GM12878 (cell line): ENCODE measurements at regions not wholly inside any gene's neighbourhood (a gene's known extent, or its start where the extent isn't known, plus 50 kb on each side); places are given as distances from the start of the nearest gene placed in this dataset.

Experiments
- CREB1 ChIP-seq: IDR thresholded peaks from 2 replicates; pipeline ENCODE4 v1.6.1; 2012; ENCODE audit warnings: low read depth, mild to moderate bottlenecking, inconsistent platforms
- EZH2 ChIP-seq: IDR thresholded peaks from 2 replicates; pipeline ENCODE4 v1.6.1; 2012; ENCODE audit warnings: low read depth, mild to moderate bottlenecking, control low read depth, inconsistent platforms, low read length, borderline replicate concordance; ENCODE audit not compliant: control insufficient read depth
- HDAC2 ChIP-seq: fragments of 200-600 bp; sonication (generic); IDR thresholded peaks from 2 replicates; pipeline ENCODE4 v1.6.1; 2017
- IRF4 ChIP-seq: IDR thresholded peaks from 2 replicates; pipeline ENCODE4 v1.6.1; 2011; ENCODE audit warnings: low read depth, low read length
- NFXL1 ChIP-seq: fragments of 450-650 bp; IDR thresholded peaks from 2 replicates; pipeline ENCODE4 v1.6.1; 2017; ENCODE audit warnings: antibody characterized with exemption, mild to moderate bottlenecking, borderline replicate concordance
- RFX5 ChIP-seq: IDR thresholded peaks from 2 replicates; pipeline ENCODE4 v1.6.1; 2011; ENCODE audit warnings: low read depth, low read length, improper control_type of control experiment
- TAF1 ChIP-seq: IDR thresholded peaks from 2 replicates; pipeline ENCODE4 v1.6.1; 2011; ENCODE audit warnings: mild to moderate bottlenecking, low read depth, low read length, borderline replicate concordance
- TF ChIP-seq, protein P1 (sequence below), 3 experiments: IDR thresholded peaks in 2 of 3; conservative IDR thresholded peaks in 1 of 3; 2 replicates each; pipeline ENCODE4 v1.5.1; 2011; ENCODE audit warnings: low read depth in 3 of 3, low read length in 3 of 3, mild to moderate bottlenecking in 3 of 3, control low read depth in 2 of 3, moderate library complexity in 2 of 3, inconsistent platforms in 1 of 3, mixed read lengths in 1 of 3; ENCODE audit not compliant: control insufficient read depth in 2 of 3, insufficient read depth in 1 of 3; ENCODE audit errors: extremely low read depth in 1 of 3
- TF ChIP-seq, protein P2 (sequence below): IDR thresholded peaks from 2 replicates; pipeline ENCODE4 v1.6.1; 2011; ENCODE audit warnings: mild to moderate bottlenecking, low read depth, low read length, moderate library complexity; ENCODE audit not compliant: insufficient replicate concordance

DNA sequence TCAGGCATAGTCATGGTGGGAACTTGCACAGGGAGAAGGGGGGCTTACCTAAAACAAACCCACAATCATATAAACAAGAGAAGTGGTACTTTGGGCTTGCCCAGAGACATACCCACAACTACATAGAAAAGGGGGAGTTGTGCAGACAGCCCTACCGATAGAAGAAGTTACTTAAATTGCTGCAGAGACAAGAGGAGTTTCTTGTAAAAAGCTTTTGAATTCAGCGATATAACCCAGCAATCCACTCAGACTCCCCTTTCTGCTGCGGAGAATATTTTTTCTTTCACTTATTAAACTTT, 164.0 kb upstream of the ETV3 start:
- TF ChIP-seq, protein P1, sequence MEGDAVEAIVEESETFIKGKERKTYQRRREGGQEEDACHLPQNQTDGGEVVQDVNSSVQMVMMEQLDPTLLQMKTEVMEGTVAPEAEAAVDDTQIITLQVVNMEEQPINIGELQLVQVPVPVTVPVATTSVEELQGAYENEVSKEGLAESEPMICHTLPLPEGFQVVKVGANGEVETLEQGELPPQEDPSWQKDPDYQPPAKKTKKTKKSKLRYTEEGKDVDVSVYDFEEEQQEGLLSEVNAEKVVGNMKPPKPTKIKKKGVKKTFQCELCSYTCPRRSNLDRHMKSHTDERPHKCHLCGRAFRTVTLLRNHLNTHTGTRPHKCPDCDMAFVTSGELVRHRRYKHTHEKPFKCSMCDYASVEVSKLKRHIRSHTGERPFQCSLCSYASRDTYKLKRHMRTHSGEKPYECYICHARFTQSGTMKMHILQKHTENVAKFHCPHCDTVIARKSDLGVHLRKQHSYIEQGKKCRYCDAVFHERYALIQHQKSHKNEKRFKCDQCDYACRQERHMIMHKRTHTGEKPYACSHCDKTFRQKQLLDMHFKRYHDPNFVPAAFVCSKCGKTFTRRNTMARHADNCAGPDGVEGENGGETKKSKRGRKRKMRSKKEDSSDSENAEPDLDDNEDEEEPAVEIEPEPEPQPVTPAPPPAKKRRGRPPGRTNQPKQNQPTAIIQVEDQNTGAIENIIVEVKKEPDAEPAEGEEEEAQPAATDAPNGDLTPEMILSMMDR (IDR thresholded peaks at IDR 0.05 in 2 of 3, conservative IDR thresholded peaks at IDR 0.05 in 1 of 3; ENCODE audit: control insufficient read depth in 2 of 3, extremely low read depth in 1 of 3, insufficient read depth in 1 of 3, low read depth in 3 of 3, low read length in 3 of 3), result no peak
- no peak for TF ChIP-seq EZH2
- no peak for TF ChIP-seq NFXL1
- no peak for TF ChIP-seq TAF1
- no peak for TF ChIP-seq HDAC2
- TF ChIP-seq IRF4, result no peak
- TF ChIP-seq RFX5, result no peak
- TF ChIP-seq, protein P2, sequence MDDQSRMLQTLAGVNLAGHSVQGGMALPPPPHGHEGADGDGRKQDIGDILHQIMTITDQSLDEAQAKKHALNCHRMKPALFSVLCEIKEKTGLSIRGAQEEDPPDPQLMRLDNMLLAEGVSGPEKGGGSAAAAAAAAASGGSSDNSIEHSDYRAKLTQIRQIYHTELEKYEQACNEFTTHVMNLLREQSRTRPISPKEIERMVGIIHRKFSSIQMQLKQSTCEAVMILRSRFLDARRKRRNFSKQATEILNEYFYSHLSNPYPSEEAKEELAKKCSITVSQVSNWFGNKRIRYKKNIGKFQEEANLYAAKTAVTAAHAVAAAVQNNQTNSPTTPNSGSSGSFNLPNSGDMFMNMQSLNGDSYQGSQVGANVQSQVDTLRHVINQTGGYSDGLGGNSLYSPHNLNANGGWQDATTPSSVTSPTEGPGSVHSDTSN, result no peak
- no peak for TF ChIP-seq CREB1
